ENCODE measurements at regions not wholly inside any gene's neighbourhood (a gene's known extent, or its start where the extent isn't known, plus 50 kb on each side); places are given as distances from the start of the nearest gene placed in this dataset.

DNA sequence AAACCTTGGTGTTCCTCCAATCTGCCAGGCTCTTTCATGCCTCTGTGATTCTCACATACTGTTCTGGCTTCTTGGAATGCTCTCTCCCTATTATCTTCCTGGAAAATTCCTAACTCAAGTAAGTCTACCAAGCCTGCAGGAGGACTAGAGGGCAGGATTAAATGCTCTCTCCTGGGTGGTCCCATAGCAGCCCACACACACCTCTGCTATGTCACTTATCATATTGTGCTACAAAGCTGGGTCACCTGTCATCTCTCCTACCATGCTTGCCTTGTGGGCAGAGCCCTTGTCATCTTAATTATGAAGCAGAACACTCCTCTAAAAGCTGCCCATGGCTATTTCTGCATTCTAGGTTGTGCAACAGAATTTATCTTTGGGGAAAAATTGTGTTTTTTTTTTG lies 344.5 kb upstream of the NOCT start:
- no peak for TF ChIP-seq SIN3A (IDR thresholded peaks at IDR 0.05; ENCODE audit: borderline replicate concordance, insufficient read depth, low read length)
- no peak for TF ChIP-seq FOXP2 (optimal IDR thresholded peaks at IDR 0.05; ENCODE audit: borderline replicate concordance, extremely low read depth, extremely low read length, insufficient read depth)
- no peak for TF ChIP-seq TAF1 (IDR thresholded peaks at IDR 0.05; ENCODE audit: borderline replicate concordance, insufficient read depth, low read length)
- no peak for TF ChIP-seq POLR2AphosphoS5 (IDR thresholded peaks at IDR 0.05; ENCODE audit: low read depth, low read length)
- TF ChIP-seq, protein P1, sequence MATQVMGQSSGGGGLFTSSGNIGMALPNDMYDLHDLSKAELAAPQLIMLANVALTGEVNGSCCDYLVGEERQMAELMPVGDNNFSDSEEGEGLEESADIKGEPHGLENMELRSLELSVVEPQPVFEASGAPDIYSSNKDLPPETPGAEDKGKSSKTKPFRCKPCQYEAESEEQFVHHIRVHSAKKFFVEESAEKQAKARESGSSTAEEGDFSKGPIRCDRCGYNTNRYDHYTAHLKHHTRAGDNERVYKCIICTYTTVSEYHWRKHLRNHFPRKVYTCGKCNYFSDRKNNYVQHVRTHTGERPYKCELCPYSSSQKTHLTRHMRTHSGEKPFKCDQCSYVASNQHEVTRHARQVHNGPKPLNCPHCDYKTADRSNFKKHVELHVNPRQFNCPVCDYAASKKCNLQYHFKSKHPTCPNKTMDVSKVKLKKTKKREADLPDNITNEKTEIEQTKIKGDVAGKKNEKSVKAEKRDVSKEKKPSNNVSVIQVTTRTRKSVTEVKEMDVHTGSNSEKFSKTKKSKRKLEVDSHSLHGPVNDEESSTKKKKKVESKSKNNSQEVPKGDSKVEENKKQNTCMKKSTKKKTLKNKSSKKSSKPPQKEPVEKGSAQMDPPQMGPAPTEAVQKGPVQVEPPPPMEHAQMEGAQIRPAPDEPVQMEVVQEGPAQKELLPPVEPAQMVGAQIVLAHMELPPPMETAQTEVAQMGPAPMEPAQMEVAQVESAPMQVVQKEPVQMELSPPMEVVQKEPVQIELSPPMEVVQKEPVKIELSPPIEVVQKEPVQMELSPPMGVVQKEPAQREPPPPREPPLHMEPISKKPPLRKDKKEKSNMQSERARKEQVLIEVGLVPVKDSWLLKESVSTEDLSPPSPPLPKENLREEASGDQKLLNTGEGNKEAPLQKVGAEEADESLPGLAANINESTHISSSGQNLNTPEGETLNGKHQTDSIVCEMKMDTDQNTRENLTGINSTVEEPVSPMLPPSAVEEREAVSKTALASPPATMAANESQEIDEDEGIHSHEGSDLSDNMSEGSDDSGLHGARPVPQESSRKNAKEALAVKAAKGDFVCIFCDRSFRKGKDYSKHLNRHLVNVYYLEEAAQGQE (IDR thresholded peaks at IDR 0.05; ENCODE audit: insufficient read depth in 1 of 2, low read depth in 2 of 2, low read length in 2 of 2): no peak

DNA sequence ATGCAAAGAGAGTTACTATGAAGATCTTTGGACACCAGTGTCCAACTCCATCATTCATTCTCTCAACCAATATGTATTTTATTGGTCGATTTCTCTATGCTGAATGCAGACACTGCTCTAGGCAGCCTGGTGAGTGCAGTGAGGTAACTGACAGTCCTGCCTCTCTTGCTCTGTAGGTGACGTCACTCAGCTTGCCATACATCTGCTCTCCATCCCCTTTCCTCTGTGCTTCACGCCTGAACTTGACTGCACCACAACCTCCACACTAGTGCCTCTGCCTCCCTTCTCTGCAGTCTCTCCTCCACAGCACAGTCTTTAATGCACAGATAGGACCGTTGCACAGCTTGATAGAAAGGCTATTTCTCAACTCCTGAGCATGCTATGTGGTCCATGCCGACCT lies 344.9 kb upstream of the NOCT start:
- TF ChIP-seq FOXP2 (optimal IDR thresholded peaks at IDR 0.05; ENCODE audit: borderline replicate concordance, extremely low read depth, extremely low read length, insufficient read depth) (no peak), TAF1 (IDR thresholded peaks at IDR 0.05; ENCODE audit: borderline replicate concordance, insufficient read depth, low read length) (no peak), SIN3A (IDR thresholded peaks at IDR 0.05; ENCODE audit: borderline replicate concordance, insufficient read depth, low read length) (no peak), POLR2AphosphoS5 (IDR thresholded peaks at IDR 0.05; ENCODE audit: low read depth, low read length) (no peak)
- TF ChIP-seq, protein P1 (IDR thresholded peaks at IDR 0.05; ENCODE audit: insufficient read depth in 1 of 2, low read depth in 2 of 2, low read length in 2 of 2): no peak

DNA sequence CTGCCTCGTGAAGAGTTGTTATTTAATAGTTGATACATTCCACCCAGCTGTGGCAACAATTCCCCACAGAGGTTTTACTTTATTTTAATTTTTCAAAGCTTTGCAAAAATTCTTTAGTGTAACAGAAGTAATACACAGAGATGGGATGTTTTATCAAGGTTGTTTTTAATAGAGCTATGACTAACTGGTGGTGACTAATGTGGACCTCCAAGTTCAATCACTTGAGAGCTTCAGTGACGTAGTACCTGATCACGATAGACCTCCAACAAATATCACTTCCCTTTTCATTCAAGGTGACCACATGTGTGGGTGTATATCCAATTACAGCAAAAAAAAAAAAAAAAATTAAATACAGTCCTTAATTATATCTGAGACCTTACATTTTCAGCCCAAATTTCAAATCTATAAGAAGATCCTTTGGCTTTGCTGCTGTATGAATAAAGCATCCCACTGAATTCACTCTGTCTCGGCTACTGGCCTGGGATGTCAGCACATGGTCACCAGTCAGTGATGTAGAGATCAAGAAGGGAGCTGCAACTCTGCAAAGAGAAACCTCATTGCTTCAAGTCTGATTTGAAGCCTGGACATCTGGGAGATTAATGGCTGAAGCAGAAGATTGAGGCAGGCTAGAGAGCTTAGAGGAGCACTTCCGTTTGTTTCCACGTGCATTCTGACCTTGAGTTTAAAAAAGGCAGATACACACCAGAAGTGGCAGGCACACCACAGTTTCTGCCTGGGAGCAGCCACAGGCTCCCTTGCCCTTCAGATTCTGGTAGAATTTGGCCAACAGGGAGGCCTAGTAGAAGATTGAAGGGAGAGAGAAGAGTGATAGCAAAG lies 345.9 kb upstream of the NOCT start:
- TF ChIP-seq FOXP2 (optimal IDR thresholded peaks at IDR 0.05; ENCODE audit: borderline replicate concordance, extremely low read depth, extremely low read length, insufficient read depth) (no peak), POLR2AphosphoS5 (IDR thresholded peaks at IDR 0.05; ENCODE audit: low read depth, low read length) (no peak), SIN3A (IDR thresholded peaks at IDR 0.05; ENCODE audit: borderline replicate concordance, insufficient read depth, low read length) (no peak), TAF1 (IDR thresholded peaks at IDR 0.05; ENCODE audit: borderline replicate concordance, insufficient read depth, low read length) (no peak)
- TF ChIP-seq, protein P1 (IDR thresholded peaks at IDR 0.05; ENCODE audit: insufficient read depth in 1 of 2, low read depth in 2 of 2, low read length in 2 of 2): no peak

DNA sequence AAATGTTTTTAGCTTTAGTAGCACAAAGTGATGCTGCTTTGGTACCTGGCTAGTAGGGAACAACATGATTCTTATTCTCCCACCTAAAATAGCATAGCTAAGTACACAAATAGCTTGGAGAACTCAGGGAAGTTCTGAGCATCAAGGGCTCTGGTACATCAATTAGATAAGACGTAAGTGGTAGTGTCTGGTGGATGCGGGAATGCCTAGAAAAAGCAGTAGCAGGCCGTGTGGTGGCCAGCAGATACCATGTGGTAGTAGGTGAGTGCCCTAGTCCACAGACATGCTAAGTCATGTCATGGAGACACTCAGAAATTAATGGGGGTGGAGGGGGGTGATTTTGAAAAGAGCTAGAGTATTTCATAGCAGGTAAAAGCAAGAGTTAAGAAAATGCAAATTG lies 347.3 kb upstream of the NOCT start:
- no peak for TF ChIP-seq TAF1 (IDR thresholded peaks at IDR 0.05; ENCODE audit: borderline replicate concordance, insufficient read depth, low read length)
- TF ChIP-seq, protein P1 (IDR thresholded peaks at IDR 0.05; ENCODE audit: insufficient read depth in 1 of 2, low read depth in 2 of 2, low read length in 2 of 2): no peak
- TF ChIP-seq FOXP2 (optimal IDR thresholded peaks at IDR 0.05; ENCODE audit: borderline replicate concordance, extremely low read depth, extremely low read length, insufficient read depth): no peak

Measured in PFSK-1 (cell line).